Upper lobe of right lung (tissue), 1 donor: ENCODE measurements at regions not wholly inside any gene's neighbourhood (a gene's known extent, or its start where the extent isn't known, plus 50 kb on each side); places are given as distances from the start of the nearest gene placed in this dataset.

ENCODE experiments used
- ATAC-seq: fragments of 200-7000 bp; cut with Tn5 transposase; one replicate; pipeline ENCODE4 v1.9.1; 2020; ENCODE audit warnings: mild to moderate bottlenecking, moderate library complexity
- DNase-seq: peaks from one replicate; pipeline ENCODE4 v3.0.0-alpha.2; 2020
- H3K27ac ChIP-seq: fragments of 200-600 bp; one replicate; pipeline ENCODE4 v1.8.0; 2022
- H3K27me3 ChIP-seq: fragments of 200-600 bp; one replicate; pipeline ENCODE4 v1.8.0; 2022; ENCODE audit warnings: mild to moderate bottlenecking
- H3K36me3 ChIP-seq: fragments of 200-600 bp; one replicate; pipeline ENCODE4 v1.8.0; 2022
- H3K4me1 ChIP-seq: fragments of 200-600 bp; one replicate; pipeline ENCODE4 v1.8.0; 2022
- H3K4me3 ChIP-seq: fragments of 200-600 bp; one replicate; pipeline ENCODE4 v1.8.0; 2022; ENCODE audit warnings: mild to moderate bottlenecking
- H3K9me3 ChIP-seq: fragments of 200-600 bp; one replicate; pipeline ENCODE4 v1.8.0; 2022
- intact Hi-C: fragments of 100-400 bp; cut with DNase I; formaldehyde crosslinking; loops from one replicate; pipeline ENCODE4 v1.11.0; 2022
- TF ChIP-seq, protein P1 (sequence below): fragments of 200-600 bp; IDR thresholded peaks from one replicate; pipeline ENCODE4 v1.8.0; 2022; ENCODE audit warnings: antibody characterized with exemption
- donor health status: DM: no; HTN: yes; CAD: no; lungs with severe emphysema.

DNA sequence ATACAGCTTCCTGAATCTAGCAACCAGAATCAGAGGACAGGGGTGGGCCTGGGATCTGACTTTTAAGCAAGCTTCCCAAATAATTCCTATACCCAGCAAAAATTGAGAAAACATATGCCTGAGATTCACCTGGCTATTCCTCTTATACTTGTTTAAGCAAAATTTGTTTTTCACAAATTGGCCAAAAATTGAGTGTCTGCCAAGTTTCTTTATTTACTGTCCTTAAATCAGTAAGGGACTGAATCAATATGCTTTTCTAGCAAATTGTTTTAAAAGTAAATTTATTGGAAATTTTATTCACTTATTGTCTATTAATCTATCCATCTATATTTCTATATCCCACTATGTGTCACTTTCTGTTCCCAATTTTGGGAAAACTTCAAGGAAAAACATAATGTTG lies 337.0 kb upstream of the ZNF804A start:
- Histone ChIP-seq H3K9me3 (no peaks in the 10 kb centered on the region), H3K27ac (no peak overlapping the region), H3K4me1 (no peaks in the 10 kb centered on the region), H3K27me3 (no peaks in the 10 kb centered on the region), H3K4me3 (no peak overlapping the region), H3K36me3 (no peaks in the 10 kb centered on the region)
- ATAC-seq (no peak), DNase-seq (no peak)
- TF ChIP-seq, protein P1, sequence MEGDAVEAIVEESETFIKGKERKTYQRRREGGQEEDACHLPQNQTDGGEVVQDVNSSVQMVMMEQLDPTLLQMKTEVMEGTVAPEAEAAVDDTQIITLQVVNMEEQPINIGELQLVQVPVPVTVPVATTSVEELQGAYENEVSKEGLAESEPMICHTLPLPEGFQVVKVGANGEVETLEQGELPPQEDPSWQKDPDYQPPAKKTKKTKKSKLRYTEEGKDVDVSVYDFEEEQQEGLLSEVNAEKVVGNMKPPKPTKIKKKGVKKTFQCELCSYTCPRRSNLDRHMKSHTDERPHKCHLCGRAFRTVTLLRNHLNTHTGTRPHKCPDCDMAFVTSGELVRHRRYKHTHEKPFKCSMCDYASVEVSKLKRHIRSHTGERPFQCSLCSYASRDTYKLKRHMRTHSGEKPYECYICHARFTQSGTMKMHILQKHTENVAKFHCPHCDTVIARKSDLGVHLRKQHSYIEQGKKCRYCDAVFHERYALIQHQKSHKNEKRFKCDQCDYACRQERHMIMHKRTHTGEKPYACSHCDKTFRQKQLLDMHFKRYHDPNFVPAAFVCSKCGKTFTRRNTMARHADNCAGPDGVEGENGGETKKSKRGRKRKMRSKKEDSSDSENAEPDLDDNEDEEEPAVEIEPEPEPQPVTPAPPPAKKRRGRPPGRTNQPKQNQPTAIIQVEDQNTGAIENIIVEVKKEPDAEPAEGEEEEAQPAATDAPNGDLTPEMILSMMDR: no peak
- intact Hi-C loops: no loop called here

DNA sequence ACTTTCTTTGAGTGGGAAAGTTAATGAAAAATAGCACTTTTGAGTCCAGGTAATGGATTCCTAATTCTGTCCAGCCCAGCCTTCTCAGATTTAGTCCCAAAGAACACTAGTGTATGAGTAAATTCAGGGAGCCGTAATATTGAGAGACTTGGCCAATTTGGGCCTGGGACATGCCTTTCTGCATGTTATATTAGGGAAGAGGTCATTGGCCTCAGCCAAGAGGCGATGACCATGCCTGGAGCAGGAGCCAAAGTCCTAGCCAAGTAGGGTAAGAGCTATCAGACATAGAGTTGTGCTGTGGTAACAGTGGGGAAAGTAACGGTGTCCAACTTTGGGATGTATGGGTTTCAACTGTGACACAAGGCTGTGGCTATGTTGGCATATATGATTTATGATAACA lies 336.5 kb upstream of the ZNF804A start:
- H3K27ac ChIP-seq: no peak overlapping the region
- TF ChIP-seq, protein P1: no peak
- no peaks in the 10 kb centered on the region for H3K9me3 ChIP-seq
- no peaks in the 10 kb centered on the region for H3K4me1 ChIP-seq
- H3K4me3 ChIP-seq: no peak overlapping the region
- ATAC-seq: no peak
- H3K27me3 ChIP-seq: no peaks in the 10 kb centered on the region
- H3K36me3 ChIP-seq: no peaks in the 10 kb centered on the region
- intact Hi-C loops: no loop called here
- no peak for DNase-seq

DNA sequence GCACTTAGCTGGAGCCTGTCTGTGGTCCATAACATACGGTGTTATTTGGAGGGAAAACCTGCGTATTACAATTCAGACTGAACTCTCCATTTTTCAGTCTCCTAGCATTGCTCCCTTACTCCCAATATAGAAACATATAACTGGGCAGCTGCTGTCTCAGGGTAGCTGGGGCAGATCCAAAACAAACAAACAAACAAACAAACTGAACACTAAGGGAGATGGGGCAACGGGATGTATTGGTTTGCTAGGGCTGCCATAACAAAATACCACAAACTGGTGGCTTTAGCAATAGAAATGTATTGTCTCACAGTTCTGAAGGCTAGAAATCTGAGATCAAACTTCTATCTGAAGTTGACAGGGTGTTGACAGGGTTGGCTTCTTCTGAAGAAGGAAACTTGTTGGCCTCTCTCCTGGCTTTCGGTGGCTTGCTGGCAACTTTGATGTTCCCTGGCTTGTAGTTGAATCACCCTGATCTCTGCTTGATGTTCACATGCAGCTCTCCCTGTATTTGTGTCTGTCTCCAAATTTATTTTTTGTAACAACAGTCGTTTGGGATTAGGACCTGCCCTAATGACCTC lies 329.3 kb upstream of the ZNF804A start:
- no peak for DNase-seq
- H3K4me1 ChIP-seq: no peaks in the 10 kb centered on the region
- H3K27ac ChIP-seq: no peak overlapping the region
- no peaks in the 10 kb centered on the region for H3K36me3 ChIP-seq
- no peaks in the 10 kb centered on the region for H3K9me3 ChIP-seq
- TF ChIP-seq, protein P1: no peak
- ATAC-seq: no peak
- H3K27me3 ChIP-seq: no peaks in the 10 kb centered on the region
- H3K4me3 ChIP-seq: no peak overlapping the region
- intact Hi-C loops: no loop called here

DNA sequence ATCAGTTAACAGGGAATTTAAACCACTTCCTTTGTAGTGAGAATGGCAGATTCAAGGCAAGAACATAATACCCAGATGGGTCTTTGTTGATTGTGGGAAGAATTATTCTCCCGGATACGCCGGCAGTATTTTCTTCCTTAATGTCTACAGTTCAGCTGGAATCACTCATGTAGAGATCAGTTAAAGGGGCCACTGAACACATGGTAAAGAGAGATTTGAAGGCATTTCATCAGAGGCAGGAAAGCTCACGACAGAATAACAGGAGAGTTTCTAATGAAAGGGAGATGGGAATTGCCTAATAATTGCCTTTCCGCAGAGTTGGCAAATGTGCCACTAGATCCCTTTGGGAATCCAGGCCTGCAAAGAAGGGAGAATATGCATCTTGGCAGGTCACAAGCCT lies 327.7 kb upstream of the ZNF804A start:
- no peaks in the 10 kb centered on the region for H3K27me3 ChIP-seq
- no peaks in the 10 kb centered on the region for H3K9me3 ChIP-seq
- no peak overlapping the region for H3K27ac ChIP-seq
- H3K36me3 ChIP-seq: no peaks in the 10 kb centered on the region
- ATAC-seq (no peak), DNase-seq (no peak)
- no peak overlapping the region for H3K4me3 ChIP-seq
- H3K4me1 ChIP-seq: no peaks in the 10 kb centered on the region
- intact Hi-C loops: no loop called here
- TF ChIP-seq, protein P1: no peak

DNA sequence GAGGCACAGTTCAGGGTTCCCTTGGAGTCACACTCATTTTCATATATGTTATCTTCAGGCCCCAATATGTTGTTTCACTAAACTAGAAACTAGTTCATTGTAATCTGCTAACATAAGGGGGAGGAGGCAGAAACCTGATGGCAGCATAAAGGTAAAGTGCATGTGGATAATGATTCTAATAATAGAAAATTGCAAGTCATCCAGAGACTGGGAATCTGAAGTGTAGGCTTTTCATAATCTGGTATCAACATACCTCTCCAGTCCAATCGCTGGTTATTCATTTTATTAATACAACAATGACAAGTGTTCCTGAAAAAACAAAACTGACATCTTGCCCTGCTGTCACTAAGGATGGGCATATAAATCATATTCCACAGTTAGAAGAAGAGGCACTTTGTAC lies 326.3 kb upstream of the ZNF804A start:
- Histone ChIP-seq H3K36me3 (no peaks in the 10 kb centered on the region), H3K9me3 (no peaks in the 10 kb centered on the region), H3K4me3 (no peak overlapping the region), H3K4me1 (no peaks in the 10 kb centered on the region), H3K27ac (no peak overlapping the region), H3K27me3 (no peaks in the 10 kb centered on the region)
- ATAC-seq (no peak), DNase-seq (no peak)
- TF ChIP-seq, protein P1: no peak
- intact Hi-C loops: no loop called here

DNA sequence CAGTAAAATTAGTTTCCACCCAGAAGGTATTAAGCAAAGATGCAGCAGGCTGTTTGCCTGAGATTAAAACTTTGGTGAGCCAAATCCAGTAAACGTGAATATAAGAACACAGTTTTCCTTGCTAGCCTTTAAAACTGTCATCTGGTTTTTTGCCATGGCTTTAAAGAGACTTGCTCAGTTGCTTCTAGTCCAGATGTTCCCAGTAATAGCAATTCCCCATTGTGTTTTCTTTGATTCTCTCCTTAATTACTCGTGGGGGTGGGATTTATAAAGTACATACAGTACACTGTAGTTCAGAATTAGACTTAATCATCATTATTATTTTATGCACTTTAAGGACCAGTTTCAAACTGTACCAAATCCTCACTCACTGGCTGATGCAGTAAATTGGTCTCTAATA lies 303.5 kb upstream of the ZNF804A start:
- H3K27me3 ChIP-seq: no peaks in the 10 kb centered on the region
- H3K9me3 ChIP-seq: no peaks in the 10 kb centered on the region
- TF ChIP-seq, protein P1: no peak
- no peaks in the 10 kb centered on the region for H3K36me3 ChIP-seq
- no peaks in the 10 kb centered on the region for H3K4me1 ChIP-seq
- DNase-seq (no peak), ATAC-seq (no peak)
- H3K4me3 ChIP-seq: no peak overlapping the region
- intact Hi-C loops: no loop called here
- H3K27ac ChIP-seq: no peak overlapping the region
